ENCODE measurements at regions not wholly inside any gene's neighbourhood (a gene's known extent, or its start where the extent isn't known, plus 50 kb on each side); places are given as distances from the start of the nearest gene placed in this dataset.

GRCh38 chr6:11366934-11367637 is 134.6 kb upstream of the NEDD9 start:
- ATAC-seq (ENCODE audit: low FRiP score): no peak
- TF ChIP-seq, protein P1, sequence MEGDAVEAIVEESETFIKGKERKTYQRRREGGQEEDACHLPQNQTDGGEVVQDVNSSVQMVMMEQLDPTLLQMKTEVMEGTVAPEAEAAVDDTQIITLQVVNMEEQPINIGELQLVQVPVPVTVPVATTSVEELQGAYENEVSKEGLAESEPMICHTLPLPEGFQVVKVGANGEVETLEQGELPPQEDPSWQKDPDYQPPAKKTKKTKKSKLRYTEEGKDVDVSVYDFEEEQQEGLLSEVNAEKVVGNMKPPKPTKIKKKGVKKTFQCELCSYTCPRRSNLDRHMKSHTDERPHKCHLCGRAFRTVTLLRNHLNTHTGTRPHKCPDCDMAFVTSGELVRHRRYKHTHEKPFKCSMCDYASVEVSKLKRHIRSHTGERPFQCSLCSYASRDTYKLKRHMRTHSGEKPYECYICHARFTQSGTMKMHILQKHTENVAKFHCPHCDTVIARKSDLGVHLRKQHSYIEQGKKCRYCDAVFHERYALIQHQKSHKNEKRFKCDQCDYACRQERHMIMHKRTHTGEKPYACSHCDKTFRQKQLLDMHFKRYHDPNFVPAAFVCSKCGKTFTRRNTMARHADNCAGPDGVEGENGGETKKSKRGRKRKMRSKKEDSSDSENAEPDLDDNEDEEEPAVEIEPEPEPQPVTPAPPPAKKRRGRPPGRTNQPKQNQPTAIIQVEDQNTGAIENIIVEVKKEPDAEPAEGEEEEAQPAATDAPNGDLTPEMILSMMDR (IDR thresholded peaks at IDR 0.05): no peak
- no peak for DNase-seq (ENCODE audit: low spot score)

DNA sequence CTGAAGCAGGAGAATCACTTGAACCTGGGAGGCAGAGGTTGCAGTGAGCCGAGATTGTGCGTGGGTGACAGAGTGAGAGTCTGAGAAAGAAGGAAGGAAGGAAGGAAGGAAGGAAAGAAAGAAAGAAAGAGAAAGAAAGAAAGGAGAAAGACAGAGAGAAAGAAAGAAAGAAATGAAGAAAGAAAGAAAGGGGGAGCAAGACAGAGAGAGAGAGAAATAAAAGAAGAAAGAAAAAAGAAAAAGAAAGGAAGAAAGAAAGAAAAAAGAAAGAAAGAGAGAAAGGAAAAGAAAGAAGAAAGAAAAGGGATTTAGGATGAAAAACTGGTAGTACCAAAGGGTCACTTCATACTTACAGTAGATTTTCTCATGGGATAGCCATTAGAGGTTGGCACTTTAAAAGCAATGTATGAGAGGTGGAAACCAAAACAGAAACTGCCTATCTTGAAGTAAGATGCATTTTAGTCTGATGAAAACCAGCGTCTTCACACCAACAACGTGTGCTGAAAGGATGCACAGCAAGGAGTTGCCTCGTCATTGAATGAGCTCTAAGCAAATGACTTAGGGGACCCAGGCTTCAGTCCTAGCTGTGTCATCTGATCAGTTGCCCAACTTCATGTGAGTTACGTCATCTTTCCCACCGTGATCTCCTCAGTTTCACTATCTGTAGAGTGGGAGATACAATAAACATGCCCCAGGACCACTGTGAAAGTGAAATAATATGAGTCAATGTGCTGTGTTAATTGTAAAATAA is 133.9 kb upstream of the NEDD9 start:
- no peak for DNase-seq (ENCODE audit: low spot score)
- no peak for ATAC-seq (ENCODE audit: low FRiP score)
- TF ChIP-seq, protein P1 (IDR thresholded peaks at IDR 0.05): no peak

GRCh38 chr6:11364971-11365397 is 132.5 kb upstream of the NEDD9 start:
- TF ChIP-seq, protein P1 (IDR thresholded peaks at IDR 0.05): no peak
- DNase-seq (ENCODE audit: low spot score) (no peak), ATAC-seq (ENCODE audit: low FRiP score) (peak; percentile 62)

GRCh38 chr6:11363881-11364576 is 131.6 kb upstream of the NEDD9 start:
- no peak for DNase-seq (ENCODE audit: low spot score)
- ATAC-seq (ENCODE audit: low FRiP score): peak; percentile 34
- TF ChIP-seq, protein P1 (IDR thresholded peaks at IDR 0.05): no peak

DNA sequence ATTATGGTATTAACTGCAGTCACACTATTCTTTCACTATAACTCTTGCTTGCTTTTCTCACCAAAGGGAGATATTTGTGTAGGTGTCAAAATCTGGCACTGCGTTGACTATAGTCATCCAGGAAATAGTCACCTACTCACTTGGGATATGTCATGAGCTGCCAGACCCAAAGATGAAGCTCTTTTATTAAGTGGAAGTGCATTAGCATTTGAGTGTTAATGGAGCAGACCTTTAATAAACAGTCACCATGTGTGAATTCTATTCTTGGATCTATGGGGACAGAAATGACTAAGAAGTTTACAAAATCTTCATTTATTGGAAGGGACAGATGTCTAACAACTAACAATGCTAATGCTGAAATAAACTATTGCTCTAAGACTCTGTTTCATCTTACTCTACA is 130.1 kb upstream of the NEDD9 start:
- no peak for ATAC-seq (ENCODE audit: low FRiP score)
- TF ChIP-seq, protein P1 (IDR thresholded peaks at IDR 0.05): no peak
- no peak for DNase-seq (ENCODE audit: low spot score)

GRCh38 chr6:11358904-11359830 is 126.7 kb upstream of the NEDD9 start:
- ATAC-seq (ENCODE audit: low FRiP score): peak; percentile 72
- no peak for DNase-seq (ENCODE audit: low spot score)
- TF ChIP-seq, protein P1 (IDR thresholded peaks at IDR 0.05): no peak

All from omental fat pad (tissue), 3 donors.